GM19455 (cell line): ENCODE measurements at regions not wholly inside any gene's neighbourhood (a gene's known extent, or its start where the extent isn't known, plus 50 kb on each side); places are given as distances from the start of the nearest gene placed in this dataset.

ENCODE experiments used
- ATAC-seq: cut with Tn5 transposase; IDR thresholded peaks from one replicate; pipeline ENCODE4 v1.9.1; 2021; ENCODE audit not compliant: unreplicated experiment

DNA sequence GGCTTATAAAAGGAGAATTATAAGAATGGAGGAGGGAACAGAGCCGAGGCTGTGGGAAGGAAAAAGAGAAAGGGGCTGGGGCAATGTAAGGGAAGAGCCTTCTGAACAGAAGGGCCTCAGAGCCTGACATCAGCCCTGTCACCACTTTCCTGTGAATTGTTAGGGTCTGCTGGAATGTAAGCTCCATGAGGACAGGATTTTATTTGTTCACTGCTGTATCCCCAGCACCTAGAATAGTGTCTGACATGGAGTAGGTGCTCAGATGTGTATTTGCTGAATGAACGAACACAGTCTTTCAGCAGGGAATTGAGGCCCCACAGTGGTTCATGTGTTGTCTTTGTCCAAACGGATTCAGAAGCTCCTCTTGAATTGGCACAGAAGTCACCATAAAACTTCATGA, 251.5 kb downstream of the OPA1 start:
- ATAC-seq: no peak

DNA sequence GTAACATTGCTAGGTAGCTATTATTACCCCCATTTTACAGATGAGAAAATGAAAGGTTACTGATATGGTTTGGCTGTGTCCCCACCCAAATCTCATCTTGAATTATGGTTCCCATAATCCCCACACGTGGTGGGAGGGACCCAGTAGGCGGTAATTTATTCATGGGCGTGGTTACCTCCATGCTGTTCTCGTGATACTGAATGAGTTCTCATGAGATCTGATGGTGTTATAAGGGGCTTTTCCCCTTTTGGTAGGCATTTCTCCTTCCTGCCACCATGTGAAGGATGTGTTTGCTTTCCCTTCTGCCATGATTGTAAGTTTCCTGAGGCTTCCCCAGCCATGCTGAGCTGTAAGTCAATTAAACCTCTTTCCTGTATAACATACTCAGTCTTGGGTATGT, 252.1 kb downstream of the OPA1 start:
- ATAC-seq: no peak

DNA sequence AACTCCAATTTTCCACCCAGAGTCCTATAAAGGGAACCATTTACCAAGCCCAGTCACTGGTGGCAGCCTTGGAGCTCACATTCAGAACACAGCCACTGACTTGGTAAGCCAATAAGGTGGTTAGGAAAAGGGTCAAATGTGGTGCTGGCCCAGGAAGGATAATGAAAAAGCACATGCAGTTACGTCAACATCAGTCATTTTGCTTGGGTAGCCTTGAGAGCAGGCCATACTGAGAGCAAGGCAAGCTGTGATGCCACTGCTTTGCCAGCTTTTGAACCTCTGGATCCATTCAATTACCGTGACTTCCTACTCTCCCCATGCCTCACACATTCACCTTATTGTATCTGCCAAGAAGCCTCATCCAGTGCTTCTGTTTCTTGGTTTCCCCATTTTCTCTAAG, 253.6 kb downstream of the OPA1 start:
- ATAC-seq: no peak

DNA sequence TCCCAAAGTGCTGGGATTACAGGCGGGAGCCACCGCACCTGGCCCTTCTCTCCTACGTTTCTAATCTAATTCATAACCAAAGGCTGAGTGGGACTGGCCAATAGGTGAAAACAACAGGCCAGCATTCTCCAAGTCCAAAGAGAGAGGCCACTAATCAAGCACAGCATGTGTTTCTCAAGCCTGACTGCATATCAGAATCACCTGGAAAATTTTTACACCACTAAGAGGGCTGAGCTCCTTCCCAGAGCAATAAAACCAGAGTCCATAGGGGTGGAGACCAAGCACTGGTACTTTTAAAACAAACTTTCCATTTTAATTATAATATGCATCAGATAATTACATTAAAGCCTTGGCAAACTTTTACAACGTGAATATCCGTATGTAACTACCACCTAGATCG, 254.4 kb downstream of the OPA1 start:
- ATAC-seq: no peak

DNA sequence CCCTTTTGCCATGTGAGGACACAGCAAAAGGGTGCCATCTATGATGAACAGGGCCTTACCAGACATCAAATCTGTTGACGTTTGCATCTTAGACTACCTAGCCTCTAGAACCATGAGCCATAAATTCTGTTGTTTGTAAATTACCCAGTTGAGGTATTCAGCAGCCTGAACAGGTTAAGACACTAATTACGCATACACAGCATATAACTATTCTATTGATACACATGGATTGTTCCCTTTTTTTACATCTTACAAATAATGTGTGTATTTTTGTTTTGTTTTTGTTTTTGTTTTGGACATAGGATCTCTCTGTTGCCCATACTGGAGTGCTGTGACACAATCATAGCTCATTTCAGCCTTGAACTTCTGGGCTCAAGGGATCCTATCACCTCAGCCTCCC, 255.5 kb downstream of the OPA1 start:
- ATAC-seq: no peak

DNA sequence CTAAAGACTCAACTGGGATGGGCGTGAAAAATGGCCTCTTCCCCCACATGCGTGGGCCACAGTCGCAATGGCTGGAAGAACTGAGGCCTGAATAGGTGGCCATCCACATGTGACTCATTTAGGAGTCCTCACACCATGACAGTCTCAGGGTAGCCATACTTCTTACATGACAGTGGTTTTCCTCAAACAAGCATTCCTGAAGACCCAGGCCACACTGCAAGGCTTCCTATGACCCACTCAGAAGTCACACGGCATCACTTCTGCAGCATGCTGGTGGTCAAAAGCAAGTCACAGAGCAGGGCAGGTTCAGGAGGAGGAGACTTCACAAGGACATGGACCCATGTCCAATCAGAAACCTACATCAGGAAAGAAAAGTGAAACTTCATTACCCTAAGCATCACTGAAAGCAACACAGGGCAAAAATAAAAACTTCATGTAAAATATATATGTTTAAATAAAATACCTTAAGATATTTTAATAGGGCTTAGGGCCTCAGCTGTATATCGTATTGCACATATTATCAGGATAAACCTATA, 257.1 kb downstream of the OPA1 start:
- no peak for ATAC-seq

DNA sequence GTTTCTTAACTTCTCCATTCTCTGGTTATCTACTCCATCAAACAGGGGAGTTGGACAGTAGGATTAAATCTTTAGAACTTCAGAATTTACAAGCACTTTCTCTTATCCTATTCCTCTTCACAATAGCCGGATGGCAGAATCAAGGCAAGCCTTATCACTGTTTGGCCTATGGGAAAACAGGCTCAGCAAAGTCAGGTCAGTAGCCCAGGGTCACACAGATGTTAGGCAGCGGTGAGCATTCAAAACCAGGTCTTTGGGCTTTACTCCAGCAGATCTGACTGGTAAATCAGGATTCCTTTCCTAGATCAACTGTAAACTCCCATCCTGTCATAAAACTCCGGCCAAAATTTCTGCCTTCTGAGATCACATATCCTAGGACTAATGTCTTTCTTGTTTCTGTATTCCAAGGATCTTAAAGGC, 258.4 kb downstream of the OPA1 start:
- no peak for ATAC-seq

DNA sequence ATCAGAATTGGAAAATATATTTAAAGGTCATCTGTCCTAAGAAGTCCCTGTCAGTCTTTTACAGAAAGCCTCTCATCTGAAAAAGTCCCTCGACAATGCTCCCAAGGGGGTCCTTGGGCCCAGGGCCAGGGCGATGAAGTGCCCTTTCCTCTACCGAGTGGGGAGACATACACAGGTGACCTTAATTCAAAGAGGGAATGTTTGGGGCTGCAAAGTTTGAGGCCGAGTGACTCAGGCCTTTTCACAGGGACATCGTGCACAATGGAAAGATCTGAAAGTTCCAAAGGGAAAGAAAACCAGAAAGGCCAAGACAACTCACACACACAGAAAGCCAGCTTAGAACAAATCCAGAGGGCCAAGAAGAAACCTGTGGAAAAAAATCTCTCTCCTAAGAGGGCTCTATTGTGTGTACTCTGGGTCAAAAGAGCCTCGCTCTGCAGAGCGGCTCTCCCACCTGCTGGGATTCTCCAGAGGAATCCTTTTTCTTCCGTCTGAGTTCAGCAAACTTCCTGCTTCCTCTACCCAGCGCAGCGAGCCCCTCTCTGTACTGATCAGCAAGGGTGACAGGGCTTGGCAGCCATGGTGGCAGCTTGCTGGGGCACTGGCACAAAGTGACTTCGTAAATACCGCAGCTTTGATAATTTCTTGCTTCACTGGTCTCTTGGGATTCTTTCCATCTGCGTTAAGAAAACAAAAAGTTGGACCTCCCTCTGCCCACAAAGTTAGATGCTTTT, 259.1 kb downstream of the OPA1 start:
- no peak for ATAC-seq

DNA sequence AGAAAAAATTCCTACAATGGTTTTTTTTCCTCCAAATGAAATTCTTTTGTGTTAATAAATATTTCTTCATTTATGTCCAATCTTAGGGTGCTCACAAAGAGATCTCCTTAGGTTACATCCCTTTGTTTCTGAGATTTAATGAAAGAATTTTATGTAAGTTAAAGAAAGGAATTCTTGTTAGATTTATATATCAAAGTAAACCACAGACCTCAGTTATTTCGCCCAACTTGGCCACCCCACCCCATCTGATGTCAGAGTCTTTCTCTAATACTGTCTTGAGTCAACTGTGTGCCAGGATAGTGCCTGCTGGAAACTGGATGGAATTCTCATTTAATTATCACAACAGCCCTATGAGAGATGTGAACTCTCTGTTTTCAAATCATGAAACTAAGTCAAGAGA, 259.9 kb downstream of the OPA1 start:
- ATAC-seq: no peak

DNA sequence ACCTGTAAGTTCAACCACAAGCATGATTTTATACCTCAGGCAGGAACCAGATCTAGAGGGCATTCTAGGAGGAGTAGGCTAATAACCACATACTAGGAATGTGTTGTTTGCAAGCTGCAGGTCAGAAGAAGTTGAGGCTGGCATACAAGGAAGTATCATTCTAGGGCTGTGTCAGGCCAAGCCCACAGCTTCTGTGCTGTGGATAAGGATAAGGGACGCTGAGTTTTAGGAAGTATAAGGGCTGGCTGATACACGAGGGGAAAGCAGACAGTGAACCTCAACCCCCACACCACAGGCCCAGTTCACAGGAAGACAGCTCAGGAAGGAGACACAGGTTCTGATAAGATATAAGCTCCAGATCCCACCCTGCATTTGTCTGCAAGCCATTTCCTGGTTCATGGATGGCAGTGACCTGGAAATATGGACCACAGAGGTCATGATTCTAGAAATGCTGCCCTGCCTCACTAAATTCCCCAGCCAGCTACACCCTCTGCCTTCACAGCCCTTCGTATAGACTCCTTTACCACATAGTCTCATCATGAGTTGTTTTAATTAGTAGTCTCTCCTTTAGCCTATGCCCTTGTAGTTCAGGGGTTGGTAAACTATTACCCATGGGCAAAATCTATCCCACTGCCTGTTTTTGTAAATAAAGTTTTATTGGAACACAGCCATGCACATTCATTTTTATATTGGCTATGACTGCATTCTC, 260.7 kb downstream of the OPA1 start:
- no peak for ATAC-seq

DNA sequence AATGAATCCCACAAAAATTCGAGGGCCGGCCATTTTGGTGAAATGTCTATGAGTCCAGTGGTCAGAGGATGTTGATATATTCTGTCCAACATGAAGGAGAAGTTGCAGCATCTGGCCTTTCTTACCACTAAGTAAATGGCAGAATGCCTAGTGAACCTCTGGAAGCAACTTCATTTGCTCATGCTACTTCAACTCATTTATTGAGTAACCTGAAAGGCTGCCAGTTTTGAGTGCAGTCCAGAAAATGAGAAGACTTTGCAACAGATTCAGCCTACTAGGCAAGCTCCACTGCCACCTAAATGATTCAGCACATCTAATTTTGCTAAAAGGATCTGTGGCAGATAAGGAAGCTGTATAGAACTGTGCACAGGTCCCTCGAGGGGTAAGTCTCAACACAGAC, 265.0 kb downstream of the OPA1 start:
- ATAC-seq: no peak

DNA sequence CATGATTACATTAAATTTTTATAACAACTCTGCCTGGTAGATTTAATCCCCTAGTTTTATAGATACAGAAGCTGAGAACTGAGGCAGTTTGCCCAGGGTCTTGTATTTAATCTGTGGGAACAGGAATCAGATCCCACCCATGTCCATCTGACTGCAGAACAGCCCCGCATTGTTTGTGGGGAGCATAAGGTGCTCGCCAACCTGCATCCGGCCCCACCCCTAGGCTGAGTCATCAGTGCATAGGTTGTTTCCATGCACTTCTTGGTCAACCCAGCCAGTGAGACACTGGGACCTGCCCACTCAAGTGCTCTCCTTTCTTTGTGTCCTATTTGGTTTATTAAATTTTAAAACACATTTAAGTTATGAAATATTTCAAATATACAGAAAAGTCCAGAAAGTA, 266.2 kb downstream of the OPA1 start:
- no peak for ATAC-seq

DNA sequence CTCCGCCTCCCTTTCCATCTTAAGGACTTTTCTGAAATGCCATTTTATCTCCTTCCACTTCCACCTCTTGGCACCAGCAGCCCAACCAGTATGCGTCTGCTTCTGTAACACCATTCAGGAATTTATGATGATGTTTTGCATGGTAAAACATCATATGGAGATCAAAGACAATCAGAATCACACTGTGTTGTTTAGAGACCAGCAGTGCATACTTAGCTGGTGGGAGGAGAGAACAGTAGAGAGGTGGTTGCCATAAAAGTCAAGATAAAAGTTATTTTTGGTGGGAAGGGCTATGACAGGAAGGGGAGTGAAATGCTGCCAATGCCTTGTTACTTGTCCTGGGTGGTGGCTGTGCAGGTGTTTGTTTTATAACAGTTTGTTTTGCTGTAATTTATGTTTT, 268.0 kb downstream of the OPA1 start:
- no peak for ATAC-seq

DNA sequence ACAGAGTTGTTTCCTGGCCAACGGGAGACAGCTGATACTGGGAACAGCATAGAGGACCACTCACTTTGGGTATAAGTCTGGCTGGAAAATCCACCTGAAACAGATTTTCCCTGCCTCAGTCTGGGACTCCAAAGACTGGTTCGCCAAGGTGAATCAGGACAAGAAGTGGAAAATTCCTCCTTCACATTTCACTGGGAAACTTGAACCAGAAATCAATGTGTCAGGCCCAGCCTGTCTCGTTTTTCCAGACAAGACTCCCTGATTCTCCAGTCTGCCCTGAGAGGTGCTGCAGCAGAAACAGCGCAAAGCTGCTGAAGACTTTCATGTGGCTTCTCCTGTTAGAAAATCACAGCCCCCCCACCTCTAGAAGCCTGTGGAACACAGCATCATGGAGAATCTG, 269.8 kb downstream of the OPA1 start:
- ATAC-seq: no peak

DNA sequence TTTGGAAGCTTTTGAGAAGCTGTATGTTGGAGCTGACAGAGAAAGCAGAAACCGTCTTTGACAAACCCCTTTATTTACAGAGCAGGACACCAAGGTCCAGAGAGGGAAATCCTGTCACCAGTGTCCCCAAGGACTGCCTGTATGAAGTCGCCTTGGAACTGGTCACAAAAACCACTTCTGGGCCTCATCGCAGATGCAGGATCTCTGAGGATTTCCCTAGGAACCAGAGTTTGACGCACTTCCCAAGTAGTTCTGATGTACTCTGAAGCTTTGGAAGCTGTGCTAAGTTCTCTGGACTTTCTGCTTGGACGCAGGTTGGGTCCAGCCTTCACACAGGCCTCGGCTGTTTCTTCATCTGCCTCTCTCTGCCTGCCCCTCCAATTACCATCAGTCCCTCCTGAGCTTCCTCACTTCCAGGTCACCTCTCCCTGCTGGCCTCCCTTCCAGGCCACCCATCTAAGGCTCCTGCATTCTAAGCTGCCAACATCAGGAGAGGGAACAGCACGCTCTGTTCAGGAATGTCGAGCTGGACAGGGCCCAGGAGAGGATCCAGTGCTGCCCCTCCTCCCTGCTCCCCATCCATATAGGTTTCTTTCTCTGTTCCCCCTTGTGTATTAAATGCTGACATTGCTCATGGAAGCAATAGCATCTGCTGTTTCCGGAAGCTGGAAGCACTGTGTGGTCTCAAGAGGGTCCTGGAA, 270.8 kb downstream of the OPA1 start:
- no peak for ATAC-seq

DNA sequence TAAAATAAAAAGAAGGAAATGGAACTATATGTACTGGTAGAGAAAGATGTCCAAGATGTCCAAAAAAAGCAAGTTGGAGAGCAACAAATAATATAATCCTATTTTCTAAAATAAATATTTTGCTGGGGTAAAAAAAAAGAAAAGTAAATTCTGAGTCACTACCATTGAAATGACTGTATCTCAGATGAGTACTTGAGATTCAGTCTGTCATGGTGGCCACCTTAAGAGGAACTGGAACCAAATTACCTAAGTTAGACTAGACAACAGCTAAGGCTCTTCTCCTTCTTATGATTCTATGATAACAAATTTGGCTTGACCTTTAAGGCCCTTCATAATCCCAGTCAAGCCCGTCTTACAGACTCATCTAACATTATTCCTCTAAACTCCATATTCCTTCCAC, 270.6 kb upstream of the HES1 start:
- ATAC-seq: peak; percentile 86

DNA sequence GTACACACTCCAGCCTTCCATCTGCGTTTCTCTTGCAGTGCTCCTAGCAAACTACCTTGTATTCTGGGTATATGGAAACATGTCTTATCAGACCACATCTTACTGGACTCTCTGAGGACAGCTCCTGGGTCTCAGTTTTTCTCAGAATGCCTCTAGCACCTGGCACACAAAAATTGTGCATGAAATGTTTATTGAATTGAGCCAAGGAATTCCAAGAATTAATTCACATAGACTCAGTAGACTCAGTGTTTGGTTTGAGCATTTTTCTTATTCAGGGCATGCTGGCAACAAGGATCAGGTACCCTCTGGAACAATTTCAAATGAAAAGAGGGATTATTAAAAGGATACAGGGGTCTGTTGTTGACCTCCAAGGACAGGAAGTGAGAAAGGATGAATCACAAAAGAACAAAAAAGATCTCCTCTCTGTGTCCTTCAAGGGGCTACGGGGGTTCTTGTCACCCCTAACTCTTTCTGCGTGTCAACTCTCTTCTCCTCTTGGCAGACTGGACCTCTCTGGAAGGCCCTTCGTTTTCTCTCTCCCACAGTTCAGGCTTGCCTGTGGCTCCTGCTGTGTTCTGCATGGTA, 270.0 kb upstream of the HES1 start:
- no peak for ATAC-seq

DNA sequence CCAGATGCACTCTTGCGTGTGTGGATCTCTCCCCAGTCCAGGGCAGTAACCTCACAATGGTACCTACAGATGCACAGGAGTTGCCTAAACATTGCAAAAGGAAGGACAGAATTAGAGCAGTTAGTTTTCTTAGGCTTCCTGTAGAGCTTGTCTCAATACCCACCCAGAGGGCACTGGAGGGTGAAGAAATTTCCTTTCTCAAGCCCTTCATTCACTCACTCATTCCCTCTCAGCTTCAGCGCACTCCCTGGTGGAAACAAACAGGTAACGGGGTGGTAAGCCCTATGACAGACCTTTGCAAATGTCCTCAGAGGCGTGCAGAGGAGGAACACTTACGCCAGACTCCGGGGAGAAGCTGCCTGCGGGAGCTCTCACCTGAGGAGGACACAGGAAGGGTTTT, 267.4 kb upstream of the HES1 start:
- ATAC-seq: no peak

DNA sequence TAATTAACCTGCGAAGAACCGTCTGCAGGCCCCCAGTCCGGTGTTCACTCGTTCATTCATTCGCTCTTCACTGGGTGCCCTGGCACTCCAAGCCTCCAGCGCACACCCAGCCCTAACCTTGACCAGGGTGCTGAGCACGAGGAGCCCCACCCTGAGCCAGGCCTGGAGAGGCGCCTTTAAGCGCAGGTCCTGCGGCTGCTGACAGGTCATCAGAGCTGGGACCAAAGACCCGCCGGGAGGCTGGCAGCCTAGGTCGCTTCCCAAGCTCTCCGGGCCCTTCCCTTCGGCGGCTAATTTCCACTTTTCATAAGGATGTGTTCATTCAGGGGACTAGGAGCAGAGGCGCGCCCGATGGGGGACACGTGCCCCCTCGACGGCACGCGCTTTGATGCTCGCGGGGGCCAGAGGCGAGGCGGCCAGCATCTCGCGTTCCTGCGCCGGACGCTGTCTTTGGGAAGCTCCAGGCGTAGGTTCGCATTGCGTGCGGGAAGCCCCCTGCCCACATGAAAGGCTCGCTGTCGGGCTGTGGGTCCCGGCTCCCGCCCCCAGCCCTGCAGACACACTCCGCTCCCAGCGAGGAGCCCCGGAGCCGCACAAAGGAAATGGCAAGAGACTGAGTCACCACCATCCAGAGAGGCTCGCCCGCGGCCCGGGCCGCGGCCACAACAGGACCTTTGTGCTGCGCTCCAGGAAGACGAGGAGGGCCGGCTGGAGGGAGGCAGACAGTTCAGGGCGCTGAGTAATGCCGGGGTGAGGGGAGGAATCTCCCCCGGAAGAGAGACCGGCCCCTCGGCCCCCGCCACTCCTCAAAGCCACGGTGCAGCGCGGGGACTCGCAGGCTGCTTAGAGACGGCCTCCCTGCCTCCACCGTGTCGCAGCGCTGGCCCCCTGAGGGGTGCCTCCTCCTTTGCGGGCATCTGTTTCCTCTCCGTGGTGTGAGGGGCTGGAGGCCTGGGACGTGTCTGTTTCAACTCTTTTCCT, 266.4 kb upstream of the HES1 start:
- ATAC-seq: no peak
